ENCODE measurements at regions not wholly inside any gene's neighbourhood (a gene's known extent, or its start where the extent isn't known, plus 50 kb on each side); places are given as distances from the start of the nearest gene placed in this dataset.

DNA sequence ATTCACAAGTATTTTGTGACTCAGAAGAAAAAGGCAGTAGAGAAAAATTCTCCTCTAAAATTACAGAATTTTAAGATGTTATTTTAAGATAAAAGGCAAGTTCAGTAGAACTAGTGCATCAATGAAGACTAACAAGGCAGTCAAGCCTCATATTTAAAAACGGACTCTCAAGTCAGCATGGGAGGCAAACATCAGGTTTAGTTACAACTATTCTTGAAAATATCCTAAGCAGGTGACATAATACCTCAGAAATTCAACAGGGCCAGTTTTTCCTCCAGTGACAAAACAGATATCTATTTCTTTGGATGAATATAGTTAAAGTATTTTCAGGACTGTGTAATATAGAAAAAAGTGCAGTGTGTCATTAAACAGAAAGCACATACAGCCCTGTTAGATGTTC lies 194.0 kb upstream of the NMUR2 start:
- TF ChIP-seq, protein P1, sequence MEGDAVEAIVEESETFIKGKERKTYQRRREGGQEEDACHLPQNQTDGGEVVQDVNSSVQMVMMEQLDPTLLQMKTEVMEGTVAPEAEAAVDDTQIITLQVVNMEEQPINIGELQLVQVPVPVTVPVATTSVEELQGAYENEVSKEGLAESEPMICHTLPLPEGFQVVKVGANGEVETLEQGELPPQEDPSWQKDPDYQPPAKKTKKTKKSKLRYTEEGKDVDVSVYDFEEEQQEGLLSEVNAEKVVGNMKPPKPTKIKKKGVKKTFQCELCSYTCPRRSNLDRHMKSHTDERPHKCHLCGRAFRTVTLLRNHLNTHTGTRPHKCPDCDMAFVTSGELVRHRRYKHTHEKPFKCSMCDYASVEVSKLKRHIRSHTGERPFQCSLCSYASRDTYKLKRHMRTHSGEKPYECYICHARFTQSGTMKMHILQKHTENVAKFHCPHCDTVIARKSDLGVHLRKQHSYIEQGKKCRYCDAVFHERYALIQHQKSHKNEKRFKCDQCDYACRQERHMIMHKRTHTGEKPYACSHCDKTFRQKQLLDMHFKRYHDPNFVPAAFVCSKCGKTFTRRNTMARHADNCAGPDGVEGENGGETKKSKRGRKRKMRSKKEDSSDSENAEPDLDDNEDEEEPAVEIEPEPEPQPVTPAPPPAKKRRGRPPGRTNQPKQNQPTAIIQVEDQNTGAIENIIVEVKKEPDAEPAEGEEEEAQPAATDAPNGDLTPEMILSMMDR (conservative IDR thresholded peaks at IDR 0.05), result no peak
- TF ChIP-seq ZFX (IDR thresholded peaks at IDR 0.05), result no peak

Measured in C4-2B (cell line).